HEK293 (cell line): ENCODE measurements at regions not wholly inside any gene's neighbourhood (a gene's known extent, or its start where the extent isn't known, plus 50 kb on each side); places are given as distances from the start of the nearest gene placed in this dataset.

ENCODE experiments used
- CTCF ChIA-PET: fragments of 350-600 bp; formaldehyde crosslinking; extraction: SDS; loops from one replicate; lab custom pipeline; 2021; ENCODE audit warnings: antibody characterized with exemption; lab: Yijun Ruan, JAX
- POLR2A ChIA-PET: fragments of 300-600 bp; formaldehyde crosslinking; extraction: SDS; loops from one replicate; lab custom pipeline; 2020; ENCODE audit warnings: antibody characterized with exemption, inconsistent platforms; lab: Yijun Ruan, JAX
- H3K27ac ChIP-seq: fragments of 200-500 bp; sonication (Bioruptor generic); 2 replicates; pipeline ENCODE4 v1.5.1; 2014; ENCODE audit warnings: low read depth, low read length, control low read depth, inconsistent platforms; ENCODE audit errors: extremely low read depth
- H3K36me3 ChIP-seq, 2 experiments: fragments of 200-500 bp in 1 of 2; sonication (Bioruptor generic) in 1 of 2; 1 replicate in 1 of 2; 2 replicates in 1 of 2; pipeline ENCODE4 v1.5.1; 2014 to 2017; ENCODE audit warnings: inconsistent platforms in 2 of 2, low read length in 2 of 2; ENCODE audit not compliant: control insufficient read depth in 2 of 2, insufficient read depth in 1 of 2
- H3K4me1 ChIP-seq: fragments of 200-500 bp; sonication (Bioruptor generic); 2 replicates; pipeline ENCODE4 v1.5.1; 2014; ENCODE audit warnings: mild to moderate bottlenecking, low read length, inconsistent platforms; ENCODE audit not compliant: control insufficient read depth, insufficient read depth
- H3K4me3 ChIP-seq: 2 replicates; pipeline ENCODE4 v1.5.1; 2011; ENCODE audit warnings: low read depth, mild to moderate bottlenecking, control low read depth, low read length, moderate library complexity
- H3K9me3 ChIP-seq: fragments of 200-500 bp; sonication (Bioruptor generic); 2 replicates; pipeline ENCODE4 v1.5.1; 2014; ENCODE audit warnings: low read depth, low read length, inconsistent platforms; ENCODE audit not compliant: control insufficient read depth, insufficient read depth
- BCL11A ChIP-seq: fragments of 450-650 bp; formaldehyde crosslinking; IDR thresholded peaks from 2 replicates; pipeline ENCODE4 v1.5.1; 2016; ENCODE audit warnings: low read depth, missing biosample characterization, missing genetic modification characterization
- TRIM28 ChIP-seq: IDR thresholded peaks from 2 replicates; pipeline ENCODE4 v1.6.1; 2011; ENCODE audit warnings: low read length, control low read depth, borderline replicate concordance
- YY2 ChIP-seq: fragments of 450-650 bp; formaldehyde crosslinking; IDR thresholded peaks from 2 replicates; pipeline ENCODE4 v1.5.1; 2016; ENCODE audit warnings: missing biosample characterization, missing genetic modification characterization
- ZBTB1 ChIP-seq: fragments of 450-650 bp; formaldehyde crosslinking; IDR thresholded peaks from 2 replicates; pipeline ENCODE4 v1.5.1; 2016; ENCODE audit warnings: missing biosample characterization, missing genetic modification characterization
- ZBTB44 ChIP-seq: fragments of 450-650 bp; IDR thresholded peaks from 2 replicates; pipeline ENCODE4 v1.5.1; 2018; ENCODE audit warnings: missing biosample characterization, mild to moderate bottlenecking, missing genetic modification characterization
- ZBTB48 ChIP-seq: fragments of 450-650 bp; formaldehyde crosslinking; IDR thresholded peaks from 2 replicates; pipeline ENCODE4 v1.5.1; 2016; ENCODE audit warnings: missing biosample characterization, missing genetic modification characterization
- ZBTB8A ChIP-seq: fragments of 450-650 bp; formaldehyde crosslinking; IDR thresholded peaks from 2 replicates; pipeline ENCODE4 v1.5.1; 2016; ENCODE audit warnings: missing biosample characterization, missing genetic modification characterization
- ZFHX2 ChIP-seq: fragments of 450-650 bp; formaldehyde crosslinking; conservative IDR thresholded peaks from 2 replicates; pipeline ENCODE4 v1.5.1; 2016; ENCODE audit warnings: missing biosample characterization, missing genetic modification characterization
- ZNF37A ChIP-seq: fragments of 450-650 bp; IDR thresholded peaks from 2 replicates; pipeline ENCODE4 v1.5.1; 2018; ENCODE audit warnings: missing biosample characterization, missing genetic modification characterization
- ZNF433 ChIP-seq: fragments of 450-650 bp; formaldehyde crosslinking; IDR thresholded peaks from 2 replicates; pipeline ENCODE4 v1.5.1; 2016; ENCODE audit warnings: missing biosample characterization, missing genetic modification characterization, low read depth
- ZNF621 ChIP-seq: fragments of 450-650 bp; formaldehyde crosslinking; IDR thresholded peaks from 2 replicates; pipeline ENCODE4 v1.5.1; 2017; ENCODE audit warnings: missing biosample characterization, missing genetic modification characterization
- ZNF777 ChIP-seq: fragments of 450-650 bp; formaldehyde crosslinking; IDR thresholded peaks from 2 replicates; pipeline ENCODE4 v1.5.1; 2017; ENCODE audit warnings: missing biosample characterization, missing genetic modification characterization, borderline replicate concordance
- ZSCAN30 ChIP-seq: fragments of 450-650 bp; IDR thresholded peaks from 2 replicates; pipeline ENCODE4 v1.5.1; 2018; ENCODE audit warnings: missing biosample characterization, mild to moderate bottlenecking, missing genetic modification characterization, moderate library complexity
- TF ChIP-seq, protein P1 (sequence below): fragments of 450-650 bp; formaldehyde crosslinking; IDR thresholded peaks from 2 replicates; pipeline ENCODE4 v1.5.1; 2016; ENCODE audit warnings: missing biosample characterization, missing genetic modification characterization, borderline replicate concordance
- TF ChIP-seq, protein P2 (sequence below): fragments of 450-650 bp; formaldehyde crosslinking; IDR thresholded peaks from 2 replicates; pipeline ENCODE4 v1.5.1; 2016; ENCODE audit warnings: missing biosample characterization, missing genetic modification characterization
- TF ChIP-seq, protein P3 (sequence below): fragments of 450-650 bp; IDR thresholded peaks from 2 replicates; pipeline ENCODE4 v1.5.1; 2018; ENCODE audit warnings: missing biosample characterization, missing genetic modification characterization

DNA sequence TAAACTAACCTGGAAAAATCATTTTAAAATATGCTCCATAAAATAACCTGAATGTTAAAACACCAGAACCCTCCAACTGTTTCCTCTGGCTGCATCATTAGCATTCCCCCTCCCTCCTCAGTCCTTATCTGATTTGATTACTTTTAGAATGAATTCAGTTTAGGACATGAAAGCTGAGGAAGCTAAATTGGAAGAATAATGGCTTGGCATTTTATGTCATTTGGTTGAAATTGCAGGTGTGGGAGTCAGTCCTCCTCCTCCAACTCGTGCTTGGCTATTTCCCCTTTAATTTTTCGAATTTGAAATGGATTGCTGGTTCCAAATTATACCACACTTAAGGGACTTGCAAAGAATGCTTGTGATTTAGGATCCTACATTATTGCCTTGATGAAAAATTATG is 473.0 kb upstream of the STXBP6 start (continued):
- TF ChIP-seq, protein P1, sequence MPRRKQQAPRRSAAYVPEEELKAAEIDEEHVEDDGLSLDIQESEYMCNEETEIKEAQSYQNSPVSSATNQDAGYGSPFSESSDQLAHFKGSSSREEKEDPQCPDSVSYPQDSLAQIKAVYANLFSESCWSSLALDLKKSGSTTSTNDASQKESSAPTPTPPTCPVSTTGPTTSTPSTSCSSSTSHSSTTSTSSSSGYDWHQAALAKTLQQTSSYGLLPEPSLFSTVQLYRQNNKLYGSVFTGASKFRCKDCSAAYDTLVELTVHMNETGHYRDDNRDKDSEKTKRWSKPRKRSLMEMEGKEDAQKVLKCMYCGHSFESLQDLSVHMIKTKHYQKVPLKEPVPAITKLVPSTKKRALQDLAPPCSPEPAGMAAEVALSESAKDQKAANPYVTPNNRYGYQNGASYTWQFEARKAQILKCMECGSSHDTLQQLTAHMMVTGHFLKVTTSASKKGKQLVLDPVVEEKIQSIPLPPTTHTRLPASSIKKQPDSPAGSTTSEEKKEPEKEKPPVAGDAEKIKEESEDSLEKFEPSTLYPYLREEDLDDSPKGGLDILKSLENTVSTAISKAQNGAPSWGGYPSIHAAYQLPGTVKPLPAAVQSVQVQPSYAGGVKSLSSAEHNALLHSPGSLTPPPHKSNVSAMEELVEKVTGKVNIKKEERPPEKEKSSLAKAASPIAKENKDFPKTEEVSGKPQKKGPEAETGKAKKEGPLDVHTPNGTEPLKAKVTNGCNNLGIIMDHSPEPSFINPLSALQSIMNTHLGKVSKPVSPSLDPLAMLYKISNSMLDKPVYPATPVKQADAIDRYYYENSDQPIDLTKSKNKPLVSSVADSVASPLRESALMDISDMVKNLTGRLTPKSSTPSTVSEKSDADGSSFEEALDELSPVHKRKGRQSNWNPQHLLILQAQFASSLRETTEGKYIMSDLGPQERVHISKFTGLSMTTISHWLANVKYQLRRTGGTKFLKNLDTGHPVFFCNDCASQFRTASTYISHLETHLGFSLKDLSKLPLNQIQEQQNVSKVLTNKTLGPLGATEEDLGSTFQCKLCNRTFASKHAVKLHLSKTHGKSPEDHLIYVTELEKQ (tag by site-specific recombination): no peak
- no peak for TF ChIP-seq ZBTB48 (tag by site-specific recombination)

DNA sequence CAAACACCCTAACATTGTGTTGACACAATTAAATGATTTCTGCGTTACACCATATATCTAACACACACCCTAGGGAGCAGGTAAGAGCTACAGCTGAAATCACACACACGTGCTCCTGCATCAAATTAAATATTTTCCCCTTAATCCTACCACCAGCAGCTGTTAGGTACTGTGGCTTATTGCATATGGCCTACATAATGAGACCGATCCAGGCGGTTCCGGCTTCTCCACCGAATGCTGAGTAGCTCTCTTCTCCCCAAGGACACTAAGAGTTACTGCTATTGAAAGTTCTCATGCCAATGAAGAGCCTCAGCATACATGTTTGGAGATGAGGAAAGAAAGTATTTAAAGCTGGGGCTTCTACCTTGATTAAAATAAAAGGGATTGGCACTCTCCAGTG is 472.2 kb upstream of the STXBP6 start:
- Histone ChIP-seq H3K9me3 (no peaks in the 10 kb centered on the region), H3K27ac (no peak overlapping the region)
- TF ChIP-seq ZNF777 (tag by site-specific recombination) (no peak), ZNF433 (tag by site-specific recombination) (no peak), ZFHX2 (tag by site-specific recombination) (no peak), YY2 (tag by site-specific recombination) (no peak), ZNF621 (tag by site-specific recombination) (no peak), ZNF37A (tag by site-specific recombination) (no peak), ZBTB1 (tag by site-specific recombination) (no peak), TRIM28 (no peak), ZSCAN30 (tag by site-specific recombination) (no peak), BCL11A (tag by site-specific recombination) (no peak), ZBTB8A (tag by site-specific recombination) (no peak), ZBTB44 (tag by site-specific recombination) (no peak)
- TF ChIP-seq, protein P2, sequence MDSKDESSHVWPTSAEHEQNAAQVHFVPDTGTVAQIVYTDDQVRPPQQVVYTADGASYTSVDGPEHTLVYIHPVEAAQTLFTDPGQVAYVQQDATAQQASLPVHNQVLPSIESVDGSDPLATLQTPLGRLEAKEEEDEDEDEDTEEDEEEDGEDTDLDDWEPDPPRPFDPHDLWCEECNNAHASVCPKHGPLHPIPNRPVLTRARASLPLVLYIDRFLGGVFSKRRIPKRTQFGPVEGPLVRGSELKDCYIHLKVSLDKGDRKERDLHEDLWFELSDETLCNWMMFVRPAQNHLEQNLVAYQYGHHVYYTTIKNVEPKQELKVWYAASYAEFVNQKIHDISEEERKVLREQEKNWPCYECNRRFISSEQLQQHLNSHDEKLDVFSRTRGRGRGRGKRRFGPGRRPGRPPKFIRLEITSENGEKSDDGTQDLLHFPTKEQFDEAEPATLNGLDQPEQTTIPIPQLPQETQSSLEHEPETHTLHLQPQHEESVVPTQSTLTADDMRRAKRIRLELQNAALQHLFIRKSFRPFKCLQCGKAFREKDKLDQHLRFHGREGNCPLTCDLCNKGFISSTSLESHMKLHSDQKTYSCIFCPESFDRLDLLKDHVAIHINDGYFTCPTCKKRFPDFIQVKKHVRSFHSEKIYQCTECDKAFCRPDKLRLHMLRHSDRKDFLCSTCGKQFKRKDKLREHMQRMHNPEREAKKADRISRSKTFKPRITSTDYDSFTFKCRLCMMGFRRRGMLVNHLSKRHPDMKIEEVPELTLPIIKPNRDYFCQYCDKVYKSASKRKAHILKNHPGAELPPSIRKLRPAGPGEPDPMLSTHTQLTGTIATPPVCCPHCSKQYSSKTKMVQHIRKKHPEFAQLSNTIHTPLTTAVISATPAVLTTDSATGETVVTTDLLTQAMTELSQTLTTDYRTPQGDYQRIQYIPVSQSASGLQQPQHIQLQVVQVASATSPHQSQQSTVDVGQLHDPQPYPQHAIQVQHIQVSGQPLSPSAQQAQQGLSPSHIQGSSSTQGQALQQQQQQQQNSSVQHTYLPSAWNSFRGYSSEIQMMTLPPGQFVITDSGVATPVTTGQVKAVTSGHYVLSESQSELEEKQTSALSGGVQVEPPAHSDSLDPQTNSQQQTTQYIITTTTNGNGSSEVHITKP (tag by site-specific recombination): no peak
- TF ChIP-seq, protein P3, sequence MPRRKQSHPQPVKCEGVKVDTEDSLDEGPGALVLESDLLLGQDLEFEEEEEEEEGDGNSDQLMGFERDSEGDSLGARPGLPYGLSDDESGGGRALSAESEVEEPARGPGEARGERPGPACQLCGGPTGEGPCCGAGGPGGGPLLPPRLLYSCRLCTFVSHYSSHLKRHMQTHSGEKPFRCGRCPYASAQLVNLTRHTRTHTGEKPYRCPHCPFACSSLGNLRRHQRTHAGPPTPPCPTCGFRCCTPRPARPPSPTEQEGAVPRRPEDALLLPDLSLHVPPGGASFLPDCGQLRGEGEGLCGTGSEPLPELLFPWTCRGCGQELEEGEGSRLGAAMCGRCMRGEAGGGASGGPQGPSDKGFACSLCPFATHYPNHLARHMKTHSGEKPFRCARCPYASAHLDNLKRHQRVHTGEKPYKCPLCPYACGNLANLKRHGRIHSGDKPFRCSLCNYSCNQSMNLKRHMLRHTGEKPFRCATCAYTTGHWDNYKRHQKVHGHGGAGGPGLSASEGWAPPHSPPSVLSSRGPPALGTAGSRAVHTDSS (tag by site-specific recombination): no peak
- TF ChIP-seq, all 188 proteins: peak for 0
- Histone ChIP-seq H3K4me1 (no peaks in the 10 kb centered on the region), H3K4me3 (no peak overlapping the region), H3K36me3 (no peaks in the 10 kb centered on the region)
- ChIA-PET CTCF (interaction anchor here (0.5 to 0.6 kb wide), 2 partner anchors 15 to 16 kb away, joined by 3 read pairs; no protein-coding TSS in a partner anchor), POLR2A (no interaction called here)
